GM18519 (cell line): ENCODE measurements at regions not wholly inside any gene's neighbourhood (a gene's known extent, or its start where the extent isn't known, plus 50 kb on each side); places are given as distances from the start of the nearest gene placed in this dataset.
"Not testable (repeated sequence)": the region's sequence is repeated elsewhere in the genome, so short reads cannot be mapped to it uniquely, and the experiment has no call there.

Experiments
- ATAC-seq: cut with Tn5 transposase; IDR thresholded peaks from one replicate; pipeline ENCODE4 v1.9.1; 2021; ENCODE audit warnings: mild to moderate bottlenecking, moderate library complexity; ENCODE audit not compliant: unreplicated experiment, low FRiP score

DNA sequence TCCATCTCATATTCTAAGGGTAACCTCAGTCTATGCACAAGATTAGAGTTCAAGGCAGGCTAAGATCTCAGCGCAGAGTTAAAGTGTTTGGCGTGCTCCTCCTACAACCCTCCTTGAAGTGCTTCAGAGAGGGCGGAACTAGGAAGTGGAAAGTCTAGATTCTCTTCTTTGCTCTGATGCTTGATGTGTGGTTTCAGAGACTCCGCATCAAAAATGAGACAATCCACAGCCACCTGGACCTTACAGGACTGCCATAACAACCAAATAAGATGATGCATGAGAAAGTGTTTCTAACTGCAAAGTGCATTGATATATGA is 161.3 kb upstream of the ATP11B start:
- no peak for ATAC-seq

DNA sequence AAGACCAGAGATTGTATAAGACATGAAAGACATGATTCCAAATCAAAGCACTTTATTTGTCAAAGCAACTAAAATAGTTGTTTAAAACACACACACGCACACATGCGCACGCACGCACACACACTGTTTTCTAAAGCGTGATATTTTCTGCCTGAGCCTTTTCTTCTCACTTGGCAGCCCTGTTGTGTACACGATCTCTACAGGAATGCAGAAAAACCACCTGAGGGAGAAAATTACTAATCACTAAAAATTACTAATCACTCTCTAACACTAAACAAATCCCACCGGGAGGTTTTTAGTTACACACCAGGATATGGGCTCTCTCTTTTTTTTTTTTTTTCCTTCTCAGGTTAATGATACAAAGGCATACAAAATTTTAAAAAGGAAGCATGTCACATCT is 160.1 kb upstream of the ATP11B start:
- ATAC-seq: no peak

DNA sequence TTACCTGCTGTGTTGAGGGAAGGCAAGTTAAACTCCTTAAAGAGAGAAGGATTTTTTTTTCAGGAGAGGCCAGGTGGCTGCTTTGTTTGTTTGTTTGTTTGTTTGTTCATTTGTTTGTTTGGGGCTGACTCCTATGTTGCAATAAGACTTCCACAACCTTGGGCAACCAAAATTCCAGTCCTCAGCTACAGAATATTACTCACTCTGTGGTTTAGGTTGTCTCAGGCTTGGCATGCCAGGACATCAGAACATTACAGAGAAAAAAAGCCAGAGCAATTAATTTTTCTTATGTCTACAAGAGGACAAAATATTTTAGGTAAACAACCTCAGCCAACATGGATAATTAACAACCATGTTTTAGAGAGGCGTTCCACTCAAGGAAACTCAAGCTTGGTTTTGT is 156.7 kb upstream of the ATP11B start:
- ATAC-seq: no peak

DNA sequence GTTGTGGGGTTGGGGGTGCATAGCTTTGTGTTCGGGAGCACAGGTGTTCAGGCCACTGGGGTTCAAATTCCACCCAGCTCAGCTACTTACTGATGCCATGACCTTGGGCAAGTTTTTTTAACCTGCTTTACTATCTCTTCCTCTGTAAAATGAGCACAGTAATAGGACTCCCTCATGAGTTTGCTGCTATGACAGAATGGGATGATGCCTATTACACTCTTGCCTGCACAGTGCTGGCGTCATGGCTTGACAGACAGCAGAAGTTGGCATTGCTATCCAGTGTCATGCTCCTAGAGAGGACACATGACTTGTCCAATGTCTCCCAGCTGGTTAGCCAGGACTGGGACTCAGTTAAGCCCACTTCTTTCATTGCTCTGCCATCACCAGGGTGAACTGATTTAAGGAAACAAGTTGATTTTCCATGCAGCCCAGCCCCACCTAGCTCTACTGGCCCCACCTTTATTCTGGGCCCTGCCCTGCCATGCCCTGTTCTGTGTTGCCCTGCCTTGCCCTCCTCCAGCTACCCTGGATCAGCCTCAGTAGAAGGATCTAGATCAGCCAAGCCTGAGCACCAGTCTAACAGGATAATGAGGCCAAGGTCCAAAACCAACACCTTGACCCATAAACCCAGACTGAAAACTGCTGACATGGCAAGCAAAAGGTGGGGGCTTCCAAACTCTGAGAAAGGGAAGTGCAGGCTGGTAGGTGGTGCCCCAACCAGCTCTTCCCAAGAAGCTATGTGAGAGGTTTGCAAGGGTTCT is 155.8 kb upstream of the ATP11B start:
- no peak for ATAC-seq

DNA sequence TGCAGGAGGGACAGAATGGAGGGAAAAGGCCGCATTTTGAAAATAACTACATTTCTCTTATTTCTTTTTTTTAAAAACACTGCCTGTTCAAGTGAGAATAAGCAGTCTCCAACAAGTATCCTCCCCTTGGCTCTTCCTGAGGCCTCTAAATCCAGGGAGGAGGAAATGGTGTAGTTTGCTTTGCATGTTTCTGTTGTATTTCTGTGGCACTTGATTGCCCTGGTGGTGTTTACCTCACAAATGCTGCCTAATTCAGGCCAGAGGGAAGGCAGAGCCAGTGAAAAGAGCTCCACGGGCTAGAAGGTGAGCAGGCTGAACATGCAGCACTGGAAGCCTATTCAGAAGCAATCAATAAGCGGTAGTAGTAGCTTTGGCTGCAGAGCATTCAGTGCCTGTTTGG is 149.3 kb upstream of the ATP11B start:
- no peak for ATAC-seq

DNA sequence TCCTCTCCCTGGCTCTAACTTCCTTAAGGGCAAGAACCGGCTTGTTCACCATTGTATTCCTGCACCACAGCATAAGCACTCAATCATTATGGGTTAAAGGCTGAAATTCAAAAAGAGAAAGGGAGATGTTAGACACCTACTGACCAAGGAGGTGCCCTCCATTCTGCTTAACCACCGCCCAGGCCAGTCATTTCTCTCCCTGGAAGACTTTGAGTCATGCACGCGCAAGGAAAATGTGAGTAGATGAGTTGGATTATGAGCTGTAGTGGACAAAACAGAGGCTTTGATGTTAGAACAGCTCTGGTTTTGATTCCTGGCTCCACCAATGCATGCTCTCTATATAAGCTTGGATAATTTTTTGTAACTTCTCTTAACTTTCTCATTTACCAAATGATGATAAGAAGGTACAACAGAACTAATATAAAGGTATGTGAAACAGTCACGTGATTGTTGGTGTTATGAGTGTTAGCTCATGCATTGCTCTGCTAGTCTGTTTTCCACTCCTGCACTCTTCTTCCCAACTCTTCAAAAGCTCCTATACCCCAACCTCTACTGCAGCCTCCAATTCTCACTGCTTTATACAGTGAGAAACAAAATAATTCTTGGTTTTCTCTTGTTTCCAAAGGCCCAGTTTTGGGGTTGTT is 148.4 kb upstream of the ATP11B start:
- ATAC-seq: no peak

DNA sequence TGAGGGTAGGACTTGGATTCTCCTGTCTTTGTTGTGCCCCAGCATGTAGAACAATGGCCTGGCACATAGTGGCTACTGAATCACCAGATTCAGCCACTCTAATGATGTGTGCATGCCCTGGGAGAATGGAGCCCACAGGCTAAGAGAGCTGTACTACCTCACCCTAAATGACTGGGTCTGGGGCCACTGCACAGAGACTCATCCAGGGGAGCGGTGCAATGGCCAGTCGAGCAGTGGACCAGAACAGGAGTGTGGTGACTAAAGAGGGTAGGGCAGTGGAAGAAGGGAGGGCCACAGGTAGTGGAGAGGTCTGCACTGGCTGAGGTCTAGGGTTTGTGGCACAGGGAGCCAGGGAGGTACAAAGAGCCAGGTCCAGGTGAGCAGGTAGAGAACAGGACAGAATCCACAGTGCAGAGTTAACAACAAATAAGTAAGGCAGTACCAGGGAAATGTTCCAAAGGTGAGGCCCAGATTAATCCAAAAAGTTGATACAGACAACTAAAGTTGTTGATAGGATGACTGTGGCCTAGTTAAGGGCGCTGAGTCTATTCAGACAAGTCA is 142.7 kb upstream of the ATP11B start:
- no peak for ATAC-seq

DNA sequence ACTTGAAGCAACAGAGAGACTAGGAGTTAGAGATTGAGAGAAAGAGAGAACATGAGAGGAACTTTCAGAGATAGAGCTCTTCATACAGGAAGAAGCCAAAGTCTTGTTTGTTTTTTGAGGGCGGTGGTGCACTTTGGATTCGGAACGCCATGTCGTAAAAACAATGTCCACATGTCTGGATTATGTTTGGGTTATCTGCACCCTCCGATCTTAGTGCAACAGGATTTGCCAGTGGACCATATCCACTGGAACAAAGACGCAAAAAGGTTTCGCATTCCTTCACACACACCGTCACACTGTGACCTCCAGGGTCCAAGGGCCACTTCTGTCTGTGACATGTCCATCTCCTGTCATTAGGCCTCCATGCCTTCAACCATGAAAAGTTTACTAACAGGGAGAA is 141.8 kb upstream of the ATP11B start:
- ATAC-seq: no peak

DNA sequence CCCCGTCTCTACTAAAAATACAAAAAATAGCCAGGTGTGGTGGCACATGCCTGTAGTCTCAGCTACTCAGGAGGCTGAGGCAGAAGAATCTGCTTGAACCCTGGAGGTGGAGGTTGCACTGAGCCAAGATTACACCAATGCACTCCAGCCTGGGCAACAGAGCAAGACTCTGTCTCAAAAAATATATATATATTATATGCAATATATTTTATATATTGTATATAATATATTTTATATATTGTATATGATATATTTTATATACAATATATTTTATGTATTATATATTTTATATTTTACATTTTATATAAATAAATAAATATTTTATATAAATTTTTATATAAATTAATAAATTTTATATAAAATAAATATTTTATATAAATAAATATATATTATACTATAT is 140.2 kb upstream of the ATP11B start:
- ATAC-seq: not testable (repeated sequence)

DNA sequence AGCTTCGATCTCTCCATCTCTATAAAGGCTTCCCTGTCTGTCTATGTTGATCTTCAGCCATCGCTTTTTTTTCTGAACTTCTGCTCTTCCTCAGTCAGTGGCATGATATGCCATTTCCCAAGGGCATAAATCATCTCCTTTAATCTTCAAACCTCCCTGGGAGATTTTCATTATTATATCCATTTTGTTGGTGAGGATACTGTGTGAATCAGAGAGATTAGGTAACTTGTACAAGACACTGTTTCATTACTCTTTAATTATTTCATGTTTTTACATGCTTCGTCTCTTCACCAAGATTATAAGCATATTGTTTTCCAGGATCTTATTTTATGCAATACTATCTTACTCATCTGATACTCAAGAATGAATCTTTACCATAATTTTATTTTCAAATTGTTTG is 124.8 kb upstream of the ATP11B start:
- no peak for ATAC-seq

DNA sequence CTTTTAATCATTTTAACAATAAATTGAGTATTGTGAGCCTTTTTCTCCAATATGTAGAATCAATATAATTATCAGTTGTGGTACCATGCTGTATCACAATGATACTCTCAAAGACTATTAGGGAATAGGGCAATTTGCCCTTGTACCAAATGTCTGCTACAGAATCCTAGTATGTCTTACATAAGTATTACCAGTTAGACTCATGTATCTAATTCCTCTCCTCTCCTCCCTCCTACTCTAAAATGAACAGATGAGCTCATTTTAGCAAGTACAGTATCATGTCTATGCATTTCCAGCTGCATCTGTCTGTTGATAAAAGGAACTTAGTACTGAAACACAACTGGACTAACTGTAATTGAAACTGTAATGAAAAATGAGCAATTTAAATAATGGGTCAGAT is 124.3 kb upstream of the ATP11B start:
- no peak for ATAC-seq

DNA sequence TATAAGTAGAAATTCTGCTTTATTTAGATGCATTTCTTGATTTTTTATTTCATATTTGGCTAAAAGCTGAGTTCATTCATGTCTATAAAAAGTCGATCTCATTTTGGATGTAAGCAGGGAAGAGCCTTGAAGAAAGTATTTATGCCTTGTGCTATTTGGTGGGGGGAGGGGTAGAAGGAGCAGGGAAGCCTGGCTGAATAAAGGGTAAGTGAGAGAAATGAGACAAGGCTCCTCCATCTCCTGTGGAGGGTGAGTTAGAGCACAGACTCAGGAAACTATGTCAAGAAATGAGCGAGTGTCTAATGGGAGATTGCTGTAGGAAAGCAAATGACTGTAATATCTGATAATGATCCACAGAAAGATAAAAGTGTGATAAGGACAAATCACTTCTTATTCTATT is 121.8 kb upstream of the ATP11B start:
- ATAC-seq: no peak

DNA sequence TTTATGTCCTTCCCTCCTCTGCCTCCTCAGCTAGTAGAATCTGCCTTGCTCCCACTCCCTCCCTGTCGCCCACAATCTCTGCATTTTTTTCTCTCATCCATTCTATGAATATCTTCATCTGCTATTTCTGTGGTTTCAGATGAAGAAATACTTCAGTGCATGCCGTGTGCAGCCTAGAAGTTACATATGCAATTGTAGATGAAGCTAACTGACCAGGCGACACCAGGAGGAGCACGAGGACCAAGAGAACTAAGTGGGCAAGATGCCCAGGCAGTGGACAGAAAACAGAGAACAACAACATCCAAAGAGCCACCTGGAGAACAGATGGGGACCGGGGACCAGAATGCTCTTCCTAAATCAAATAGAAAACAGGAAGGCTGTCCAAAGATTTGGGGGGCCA is 121.4 kb upstream of the ATP11B start:
- ATAC-seq: no peak

DNA sequence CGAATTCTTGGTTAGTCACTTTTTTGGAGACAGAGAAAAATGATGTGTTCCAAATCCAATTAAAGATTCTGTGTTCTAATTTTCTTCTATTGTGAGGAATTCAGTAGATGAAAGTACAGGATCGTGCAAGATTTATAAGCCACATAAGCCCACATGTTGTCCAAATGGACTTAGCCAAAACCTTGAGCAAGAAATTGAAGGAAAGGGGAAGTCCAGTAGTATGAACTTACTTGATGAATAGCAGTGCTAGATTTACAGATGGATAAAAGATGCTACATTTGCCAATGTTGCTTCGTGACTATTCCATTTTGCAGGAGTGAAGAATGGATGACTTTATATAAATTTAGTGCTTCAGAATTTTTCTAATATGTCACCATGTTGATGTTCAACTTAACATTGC is 120.0 kb upstream of the ATP11B start:
- ATAC-seq: no peak

DNA sequence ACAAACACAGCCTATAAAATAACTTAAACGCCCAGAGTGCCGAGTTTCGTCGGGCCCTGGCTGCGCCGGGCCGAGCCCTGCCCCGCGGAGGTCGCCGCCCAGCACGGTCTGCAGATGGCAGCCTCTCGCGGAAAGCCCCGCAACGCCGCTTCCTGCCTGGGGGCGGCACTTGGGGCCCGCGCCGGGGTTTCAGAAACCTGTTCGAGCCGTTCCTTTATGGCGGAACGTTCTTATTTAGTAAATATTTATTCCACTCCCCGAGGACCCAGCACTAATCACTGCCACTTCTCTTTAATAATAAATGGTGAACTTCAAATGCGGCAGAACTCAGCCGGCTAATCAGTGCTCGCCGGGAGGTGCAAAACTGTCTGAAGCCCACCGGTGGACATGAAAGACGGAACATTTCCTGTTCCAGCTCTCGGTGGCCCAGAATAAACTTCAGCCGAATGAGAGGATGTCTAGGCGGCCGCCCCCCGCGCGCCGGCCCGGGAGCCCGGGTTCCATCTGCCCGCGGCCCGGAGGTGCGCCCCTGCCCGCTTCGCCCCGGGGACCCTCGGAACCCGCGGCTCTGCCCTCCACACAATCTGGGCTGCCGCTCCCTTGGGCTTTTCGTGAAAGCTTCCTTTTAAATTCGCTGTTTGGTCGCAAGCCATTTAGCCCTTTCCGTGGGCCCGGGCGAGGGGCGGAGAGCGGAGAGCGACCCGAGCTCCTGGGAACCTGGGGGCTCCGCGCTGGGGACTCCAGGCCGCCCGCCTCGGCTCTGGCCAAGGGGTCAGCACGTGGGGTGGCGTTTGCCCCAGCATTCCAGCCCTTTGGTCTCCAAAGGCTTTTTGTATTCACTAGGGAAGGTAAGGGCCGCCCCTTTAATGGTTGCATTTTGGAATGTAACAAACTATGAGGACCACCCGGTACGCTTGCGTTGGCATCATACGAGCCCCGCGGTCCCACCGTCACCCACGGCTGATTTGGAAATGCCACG is 110.8 kb upstream of the ATP11B start:
- peak; percentile 79 for ATAC-seq

DNA sequence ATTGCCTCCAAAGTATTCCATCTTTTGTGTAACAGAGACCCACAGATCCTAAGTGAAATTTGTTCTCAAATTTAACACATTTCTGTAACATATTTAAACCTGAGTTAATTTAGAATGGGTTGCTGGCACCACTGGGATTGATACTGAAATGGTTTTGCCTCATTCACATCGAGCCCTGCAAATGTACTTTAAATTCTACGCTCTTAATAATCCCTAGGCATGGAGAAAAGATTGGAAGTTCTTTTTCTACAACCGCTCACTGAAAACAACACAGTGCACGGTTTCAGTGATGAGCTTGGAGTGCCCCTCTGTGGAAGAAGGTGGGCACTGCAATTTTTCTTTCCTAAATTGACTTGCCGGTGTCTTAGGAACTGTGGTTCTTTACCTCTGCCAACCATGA is 109.9 kb upstream of the ATP11B start:
- peak; percentile 68 for ATAC-seq

DNA sequence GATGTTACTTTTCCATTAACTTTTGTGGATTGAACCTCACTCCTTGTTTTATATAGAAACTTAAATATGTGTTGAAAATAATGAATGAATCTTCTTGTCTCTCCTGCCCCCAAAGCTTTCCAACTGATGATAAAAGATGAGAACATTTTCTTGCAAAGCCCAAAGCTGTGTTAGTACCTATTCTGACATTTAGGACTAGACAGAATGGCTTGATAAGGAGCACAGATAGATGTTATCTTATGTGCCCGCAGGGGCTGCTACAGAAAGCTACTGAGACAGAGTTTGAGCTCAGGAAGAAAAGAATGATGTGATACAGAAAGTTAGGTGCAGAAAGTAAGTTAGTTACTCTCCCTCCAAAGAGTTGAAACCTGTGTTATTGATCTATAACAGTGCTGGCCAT is 109.4 kb upstream of the ATP11B start:
- peak; percentile 4 for ATAC-seq

DNA sequence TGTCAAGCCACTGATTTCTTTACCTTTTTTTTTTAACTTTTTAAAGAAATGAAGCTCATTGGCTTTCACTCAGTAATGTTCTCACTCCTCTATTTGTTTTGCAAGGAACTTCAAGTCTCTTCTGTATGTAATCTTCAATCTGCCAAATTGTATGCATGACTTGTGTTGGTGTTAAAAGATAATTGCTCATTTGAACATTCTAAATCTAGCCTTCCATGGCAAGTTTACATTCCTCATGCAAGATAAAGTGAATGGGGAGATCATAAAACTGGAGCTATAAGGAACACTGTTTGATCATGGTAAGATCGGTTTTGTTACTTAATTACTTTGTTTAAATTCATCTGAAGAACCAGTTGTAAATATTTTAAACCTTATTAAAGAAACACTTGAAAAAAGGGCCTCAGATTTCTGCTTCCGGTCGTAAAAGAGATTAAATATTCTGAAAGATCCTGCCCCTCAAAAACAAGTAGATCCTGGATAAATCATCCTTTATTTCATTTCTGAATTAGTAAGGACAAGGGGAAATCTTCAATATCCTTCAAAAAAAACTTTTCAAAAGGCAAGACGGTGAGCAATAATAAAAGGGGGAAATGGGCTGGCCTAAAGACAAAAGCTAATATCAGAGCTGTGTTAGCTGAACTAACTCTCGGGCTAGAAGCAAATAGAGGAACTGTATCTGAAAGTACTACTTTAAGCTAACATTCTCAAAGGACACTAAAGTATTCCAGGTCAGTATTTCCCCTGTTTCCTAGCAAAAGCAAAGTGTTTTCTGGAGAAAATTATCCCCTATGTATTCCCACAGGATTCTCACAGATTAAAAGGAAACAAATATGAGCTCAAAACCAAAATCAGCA is 107.0 kb upstream of the ATP11B start:
- no peak for ATAC-seq

DNA sequence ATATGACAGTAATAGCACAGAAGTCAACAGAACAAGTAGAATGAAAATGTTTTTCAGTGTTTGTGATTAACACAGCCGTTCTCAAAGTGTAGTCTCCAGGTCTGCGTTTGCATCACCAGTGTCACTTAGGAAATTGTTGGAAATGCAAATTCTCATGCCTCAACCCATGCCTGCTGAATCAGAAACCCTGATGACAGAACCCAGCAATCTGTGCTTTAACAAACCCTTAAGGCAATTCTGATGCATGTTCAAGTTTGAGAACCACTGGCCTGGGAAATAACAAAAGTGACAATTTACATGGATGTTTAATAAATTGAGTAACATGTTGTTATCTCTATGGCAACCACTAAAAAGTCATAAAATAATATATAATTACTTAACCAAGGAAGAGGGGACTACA is 103.1 kb upstream of the ATP11B start:
- ATAC-seq: no peak

DNA sequence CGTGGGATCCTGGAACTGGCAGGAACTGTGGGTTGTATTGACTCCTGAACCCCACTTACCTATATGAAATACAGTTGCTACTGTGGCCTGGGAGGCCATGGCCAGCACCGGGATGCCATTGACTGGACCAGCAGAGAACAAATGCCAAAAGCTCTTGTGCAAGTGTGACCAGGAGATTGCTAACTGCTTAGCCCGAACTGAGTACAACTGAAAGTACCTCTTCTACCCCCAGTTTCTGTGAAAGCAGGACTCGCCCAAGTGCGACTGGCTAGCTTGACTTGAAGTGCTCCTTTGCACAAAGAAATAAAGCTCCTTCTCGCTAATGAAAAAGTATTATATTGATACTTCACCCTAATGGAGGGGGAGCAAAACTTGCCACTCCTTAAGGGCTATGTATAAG is 101.3 kb upstream of the ATP11B start:
- ATAC-seq: peak; percentile 58
